Ascending aorta (tissue), 2 donors: ENCODE measurements at regions not wholly inside any gene's neighbourhood (a gene's known extent, or its start where the extent isn't known, plus 50 kb on each side); places are given as distances from the start of the nearest gene placed in this dataset.

ENCODE experiments used
- DNase-seq, 2 donors: peaks; one replicate each; pipeline ENCODE4 v3.0.0-alpha.2; 2019; ENCODE audit warnings: low spot score in 2 of 2
- H3K27ac ChIP-seq, 2 donors: fragments of 200-600 bp; sonication (generic); one replicate each; pipeline ENCODE4 v1.5.1; 2016 to 2017; ENCODE audit warnings: mild to moderate bottlenecking in 1 of 2
- H3K27me3 ChIP-seq: fragments of 200-600 bp; sonication (generic); one replicate; pipeline ENCODE4 v1.5.1; 2017
- H3K36me3 ChIP-seq, 2 donors: fragments of 200-600 bp; sonication (generic); one replicate each; pipeline ENCODE4 v1.5.1; 2016
- H3K4me1 ChIP-seq, 2 donors: fragments of 200-600 bp; sonication (generic); one replicate each; pipeline ENCODE4 v1.5.1; 2016 to 2017; ENCODE audit warnings: mild to moderate bottlenecking in 1 of 2
- H3K4me3 ChIP-seq, 2 donors: fragments of 200-600 bp; sonication (generic); one replicate each; pipeline ENCODE4 v1.5.1; 2016 to 2017; ENCODE audit warnings: mild to moderate bottlenecking in 1 of 2
- H3K9me3 ChIP-seq, 2 donors: fragments of 200-600 bp; sonication (generic); one replicate each; pipeline ENCODE4 v1.5.1; 2016
- intact Hi-C: fragments of 100-400 bp; cut with DNase I; formaldehyde crosslinking; loops from one replicate; pipeline ENCODE4 v1.15.1; 2023
- TF ChIP-seq, protein P1 (sequence below), 3 experiments: fragments of 200-600 bp in 2 of 3; fragments of 450-650 bp in 1 of 3; sonication (generic) in 2 of 3; IDR thresholded peaks; one replicate each; pipeline ENCODE4 v1.5.1; 2016 to 2019; ENCODE audit warnings: antibody characterized with exemption in 3 of 3, mild to moderate bottlenecking in 1 of 3, moderate library complexity in 1 of 3

DNA sequence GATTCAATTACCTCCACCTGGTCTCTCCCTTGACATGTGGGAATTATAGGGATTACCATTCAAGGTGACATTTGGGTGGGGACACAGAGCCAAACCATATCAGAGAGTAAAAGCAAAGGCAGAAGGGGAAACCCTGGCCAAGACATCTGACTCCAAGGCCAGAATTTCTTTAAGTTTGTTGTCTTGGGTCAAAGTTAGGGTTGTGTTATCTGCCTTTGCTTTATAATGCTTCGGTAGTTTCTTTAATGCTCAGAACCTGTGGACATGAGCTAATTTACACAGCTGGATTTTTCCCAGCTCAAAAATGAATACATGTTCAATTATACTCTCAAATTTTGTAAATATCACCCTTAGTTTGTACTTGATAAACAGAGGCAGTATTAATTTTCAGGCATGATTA, 1074.4 kb downstream of the ADGRL2 start:
- TF ChIP-seq, protein P1, sequence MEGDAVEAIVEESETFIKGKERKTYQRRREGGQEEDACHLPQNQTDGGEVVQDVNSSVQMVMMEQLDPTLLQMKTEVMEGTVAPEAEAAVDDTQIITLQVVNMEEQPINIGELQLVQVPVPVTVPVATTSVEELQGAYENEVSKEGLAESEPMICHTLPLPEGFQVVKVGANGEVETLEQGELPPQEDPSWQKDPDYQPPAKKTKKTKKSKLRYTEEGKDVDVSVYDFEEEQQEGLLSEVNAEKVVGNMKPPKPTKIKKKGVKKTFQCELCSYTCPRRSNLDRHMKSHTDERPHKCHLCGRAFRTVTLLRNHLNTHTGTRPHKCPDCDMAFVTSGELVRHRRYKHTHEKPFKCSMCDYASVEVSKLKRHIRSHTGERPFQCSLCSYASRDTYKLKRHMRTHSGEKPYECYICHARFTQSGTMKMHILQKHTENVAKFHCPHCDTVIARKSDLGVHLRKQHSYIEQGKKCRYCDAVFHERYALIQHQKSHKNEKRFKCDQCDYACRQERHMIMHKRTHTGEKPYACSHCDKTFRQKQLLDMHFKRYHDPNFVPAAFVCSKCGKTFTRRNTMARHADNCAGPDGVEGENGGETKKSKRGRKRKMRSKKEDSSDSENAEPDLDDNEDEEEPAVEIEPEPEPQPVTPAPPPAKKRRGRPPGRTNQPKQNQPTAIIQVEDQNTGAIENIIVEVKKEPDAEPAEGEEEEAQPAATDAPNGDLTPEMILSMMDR (IDR thresholded peaks at IDR 0.05), result no peak
- intact Hi-C loops, result no loop called here
- Histone ChIP-seq H3K4me1 (no peaks in the 10 kb centered on the region), H3K27me3 (no peaks in the 10 kb centered on the region), H3K36me3 (no peaks in the 10 kb centered on the region), H3K4me3 (no peak overlapping the region), H3K27ac (no peak overlapping the region), H3K9me3 (no peaks in the 10 kb centered on the region)
- no peak for DNase-seq

DNA sequence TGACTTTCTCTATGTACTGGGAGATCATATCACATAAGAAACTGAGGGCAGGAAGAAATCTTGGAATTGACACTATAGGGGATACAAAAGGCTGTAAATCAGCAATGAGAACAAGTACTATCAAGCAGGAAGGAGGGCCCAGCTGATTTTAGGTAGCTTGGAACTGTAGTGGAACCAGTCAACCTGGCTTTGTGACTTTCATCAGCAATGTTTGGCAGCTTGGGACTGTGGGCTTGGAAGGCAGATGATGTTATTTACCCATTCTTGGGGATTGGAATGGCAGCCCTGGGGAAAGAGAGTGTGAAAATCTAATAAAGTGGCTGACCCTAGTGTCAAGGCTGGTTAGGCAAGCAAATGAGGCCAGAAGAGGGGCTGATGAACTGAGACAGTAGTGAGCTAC, 1073.3 kb downstream of the ADGRL2 start:
- TF ChIP-seq, protein P1 (IDR thresholded peaks at IDR 0.05), result no peak

DNA sequence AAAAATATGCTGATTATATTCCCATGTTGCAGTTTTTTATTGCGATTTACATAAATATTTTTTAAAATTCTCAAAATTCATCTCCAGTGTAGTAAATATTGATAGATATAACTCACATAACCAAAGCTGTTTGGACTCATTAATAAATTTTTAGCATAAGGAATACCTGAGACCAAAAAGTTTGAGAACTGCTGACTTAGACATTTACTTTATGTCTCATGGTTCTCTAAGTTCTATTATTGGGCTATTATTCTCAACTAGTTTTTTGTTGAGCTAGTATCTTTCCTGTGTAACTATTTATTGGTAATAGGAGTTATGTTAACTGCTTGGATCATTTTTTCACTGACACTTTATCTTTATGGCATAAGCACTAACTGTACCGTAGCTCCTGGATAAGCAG, 1069.6 kb downstream of the ADGRL2 start:
- no peak for DNase-seq
- Histone ChIP-seq H3K4me3 (no peak overlapping the region), H3K27me3 (no peaks in the 10 kb centered on the region), H3K27ac (no peak overlapping the region), H3K9me3 (no peaks in the 10 kb centered on the region), H3K4me1 (no peaks in the 10 kb centered on the region), H3K36me3 (no peaks in the 10 kb centered on the region)
- TF ChIP-seq, protein P1 (IDR thresholded peaks at IDR 0.05), result no peak
- intact Hi-C loops, result no loop called here

More for the DNA sequence above, 1073.3 kb downstream of the ADGRL2 start:
- no peak overlapping the region for H3K4me3 ChIP-seq
- no peak overlapping the region for H3K27ac ChIP-seq
- no peaks in the 10 kb centered on the region for H3K4me1 ChIP-seq
- H3K36me3 ChIP-seq, result no peaks in the 10 kb centered on the region
- no peak for DNase-seq
- intact Hi-C loops, result no loop called here
- no peaks in the 10 kb centered on the region for H3K27me3 ChIP-seq
- H3K9me3 ChIP-seq, result no peaks in the 10 kb centered on the region

DNA sequence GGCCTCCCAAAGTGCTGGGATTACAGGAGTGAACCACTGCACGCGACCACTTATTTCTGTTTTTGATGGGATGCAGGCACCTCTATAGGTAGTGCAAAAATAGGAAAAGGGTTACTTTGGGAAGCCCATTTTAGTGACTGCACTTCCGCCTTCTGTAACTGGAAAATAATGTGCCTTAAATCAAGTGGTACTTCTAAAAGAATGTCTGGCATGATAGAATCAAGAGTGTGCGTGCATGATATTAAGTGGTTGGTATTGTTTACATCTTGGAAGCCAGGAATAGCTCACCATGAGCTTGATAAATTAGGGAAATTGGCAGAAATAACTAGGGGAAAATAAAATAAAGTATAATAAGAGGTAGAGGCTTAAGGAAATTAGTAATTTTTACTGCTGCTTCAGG, 1067.0 kb downstream of the ADGRL2 start:
- H3K4me1 ChIP-seq, result no peaks in the 10 kb centered on the region
- intact Hi-C loops, result no loop called here
- no peak overlapping the region for H3K4me3 ChIP-seq
- no peaks in the 10 kb centered on the region for H3K27me3 ChIP-seq
- TF ChIP-seq, protein P1 (IDR thresholded peaks at IDR 0.05), result no peak
- peak overlapping the region; percentile 29 to 35 for H3K27ac ChIP-seq
- DNase-seq, result no peak
- no peaks in the 10 kb centered on the region for H3K36me3 ChIP-seq
- H3K9me3 ChIP-seq, result no peaks in the 10 kb centered on the region

DNA sequence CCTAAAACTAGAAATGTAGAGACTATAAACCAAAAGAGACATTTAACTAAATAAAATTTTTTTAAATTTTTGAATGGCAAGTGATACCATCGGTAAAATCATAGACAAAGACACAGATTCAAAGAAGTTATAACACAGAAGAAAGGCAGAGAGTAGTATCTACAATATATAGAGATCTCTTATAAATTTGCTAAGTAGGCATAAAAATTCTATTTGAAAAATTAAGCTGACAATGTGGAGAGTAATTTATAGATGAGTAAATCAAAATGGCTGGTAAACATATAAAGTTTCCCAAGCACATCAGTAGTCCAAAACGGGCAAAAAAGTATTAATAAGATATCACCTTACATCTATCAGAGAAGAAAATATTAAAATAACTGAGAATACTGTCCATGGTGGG, 1061.0 kb downstream of the ADGRL2 start:
- Histone ChIP-seq H3K9me3 (no peaks in the 10 kb centered on the region), H3K4me3 (no peak overlapping the region), H3K27me3 (no peaks in the 10 kb centered on the region), H3K36me3 (no peaks in the 10 kb centered on the region), H3K27ac (no peak overlapping the region), H3K4me1 (no peaks in the 10 kb centered on the region)
- TF ChIP-seq, protein P1 (IDR thresholded peaks at IDR 0.05), result no peak
- no peak for DNase-seq
- intact Hi-C loops, result no loop called here

DNA sequence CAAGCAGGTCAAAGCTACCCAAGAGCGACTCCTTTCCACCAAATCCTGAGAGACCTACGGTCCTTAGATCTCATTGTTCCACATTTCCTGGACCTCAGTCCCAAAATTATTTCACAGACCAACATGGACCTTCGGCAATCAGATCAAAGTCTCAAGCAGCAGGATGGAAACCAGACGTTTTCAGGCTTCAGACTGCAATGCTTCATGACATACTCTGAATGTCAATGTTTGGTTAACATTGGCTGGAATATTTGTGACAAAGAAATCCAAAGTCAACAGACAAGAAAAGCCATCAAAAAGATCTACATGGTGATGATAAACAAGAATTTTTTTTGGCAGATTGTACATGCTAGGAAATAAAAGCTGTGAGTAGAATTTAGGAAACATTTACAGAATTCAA, 1057.3 kb downstream of the ADGRL2 start:
- intact Hi-C loops, result no loop called here
- TF ChIP-seq, protein P1 (IDR thresholded peaks at IDR 0.05), result no peak
- Histone ChIP-seq H3K27ac (peak overlapping the region in 1 of 2 donors; percentile 51), H3K27me3 (no peaks in the 10 kb centered on the region), H3K4me3 (no peak overlapping the region), H3K36me3 (no peaks in the 10 kb centered on the region), H3K9me3 (no peaks in the 10 kb centered on the region), H3K4me1 (no peaks in the 10 kb centered on the region)
- no peak for DNase-seq
